GM19372 (cell line): ENCODE measurements at regions not wholly inside any gene's neighbourhood (a gene's known extent, or its start where the extent isn't known, plus 50 kb on each side); places are given as distances from the start of the nearest gene placed in this dataset.
A peak's percentile ranks its signal among the peaks of the same experiment; 100 is the strongest.
"Not testable (repeated sequence)": the region's sequence is repeated elsewhere in the genome, so short reads cannot be mapped to it uniquely, and the experiment has no call there.

Experiments used
- ATAC-seq: cut with Tn5 transposase; IDR thresholded peaks from one replicate; pipeline ENCODE4 v1.9.1; 2021; ENCODE audit warnings: mild to moderate bottlenecking, low read depth, moderate library complexity; ENCODE audit not compliant: unreplicated experiment

DNA sequence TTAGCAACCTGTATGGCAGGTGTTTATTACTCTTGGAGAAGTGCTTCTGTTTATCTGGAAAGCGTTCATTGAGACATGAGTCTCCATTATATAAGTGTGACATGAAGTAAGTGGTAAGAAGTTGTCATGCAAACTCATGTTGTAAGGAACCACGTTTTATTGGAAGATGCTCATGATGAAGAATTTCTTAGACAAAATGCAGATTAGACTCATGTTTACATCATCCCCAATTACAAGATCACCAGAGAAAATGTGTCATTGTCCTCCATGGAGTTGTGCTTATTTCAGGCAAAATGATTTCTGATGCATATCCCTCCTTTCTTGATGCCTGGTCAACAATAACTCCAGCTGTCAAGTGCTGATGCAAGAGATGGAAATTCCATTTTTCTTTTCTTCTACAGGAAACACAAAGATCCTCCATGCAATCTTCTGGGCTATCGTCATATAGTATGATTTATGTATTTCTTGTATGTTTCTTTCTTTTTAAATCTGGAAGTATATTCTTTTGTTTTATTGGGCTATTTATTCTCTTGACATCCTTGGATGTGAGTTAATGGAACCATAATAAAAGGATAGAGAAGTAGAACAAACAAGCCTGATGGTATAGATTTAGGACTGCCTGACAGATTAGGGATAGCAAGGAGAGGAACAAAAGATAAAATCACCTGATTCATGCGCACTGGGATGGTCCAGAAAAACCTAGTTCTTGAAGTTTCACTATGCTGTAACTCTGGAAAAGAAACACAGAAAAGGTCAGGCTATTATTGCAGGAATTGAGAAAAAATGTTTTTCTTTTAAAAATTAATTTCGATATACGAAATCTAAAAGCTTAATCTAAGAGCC is 50.7 kb upstream of the DIAPH3 start:
- ATAC-seq: no peak

DNA sequence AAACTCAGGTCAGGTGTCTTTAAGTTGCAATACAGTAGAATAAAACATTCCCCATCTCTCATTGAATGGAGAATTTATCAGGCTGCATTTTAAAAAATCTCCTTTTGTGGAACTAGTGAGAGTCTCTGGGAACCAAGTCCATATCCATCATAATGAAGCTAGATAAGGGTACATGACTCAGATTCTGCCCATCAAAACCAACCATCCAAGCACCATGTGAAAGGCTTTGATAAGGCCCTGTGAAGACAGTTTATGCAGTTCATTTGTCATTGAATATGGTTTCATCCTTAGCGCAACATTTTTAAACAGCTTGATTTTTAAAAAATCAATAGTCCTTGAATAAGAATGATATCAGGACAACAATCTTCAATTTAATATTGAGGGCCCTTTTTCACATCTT is 56.3 kb upstream of the DIAPH3 start:
- no peak for ATAC-seq

DNA sequence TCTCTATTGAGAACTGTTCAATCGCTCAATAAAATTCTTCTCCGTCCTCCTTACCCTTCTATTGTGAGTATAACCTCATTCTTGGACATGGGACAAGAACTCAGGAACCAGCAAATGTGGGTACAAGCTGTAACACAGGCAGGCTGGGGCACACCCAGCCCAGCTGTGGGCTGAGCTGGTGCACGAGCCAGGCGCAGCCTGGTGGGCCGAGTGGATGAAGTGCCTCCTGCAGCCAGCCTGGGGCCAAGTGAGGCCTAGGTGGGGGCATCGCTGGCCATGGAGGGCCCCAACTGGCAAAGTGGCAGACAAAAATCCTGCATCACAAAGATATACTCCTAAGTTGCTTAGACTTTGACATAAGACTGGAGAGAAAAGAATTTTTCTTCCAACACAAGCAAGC is 57.9 kb upstream of the DIAPH3 start:
- no peak for ATAC-seq

DNA sequence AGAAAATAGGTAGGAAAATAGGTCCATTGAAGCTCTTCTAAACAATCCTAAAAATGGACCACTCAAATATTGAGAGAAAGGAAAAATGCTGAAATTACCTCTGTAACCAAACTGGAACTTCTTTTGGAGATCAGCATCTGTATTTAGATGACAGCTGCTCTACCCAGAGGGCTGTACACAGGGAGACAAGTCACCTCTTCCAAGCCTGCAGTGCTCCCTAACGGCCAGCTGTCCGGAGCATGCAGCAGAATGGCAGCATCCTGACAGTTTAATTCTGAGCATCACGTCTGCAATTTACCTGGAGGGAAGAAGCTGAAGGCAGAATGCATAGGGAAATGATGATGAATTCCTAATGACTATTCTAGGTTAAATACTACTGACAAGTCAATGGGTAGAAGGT is 62.8 kb upstream of the DIAPH3 start:
- ATAC-seq: no peak

DNA sequence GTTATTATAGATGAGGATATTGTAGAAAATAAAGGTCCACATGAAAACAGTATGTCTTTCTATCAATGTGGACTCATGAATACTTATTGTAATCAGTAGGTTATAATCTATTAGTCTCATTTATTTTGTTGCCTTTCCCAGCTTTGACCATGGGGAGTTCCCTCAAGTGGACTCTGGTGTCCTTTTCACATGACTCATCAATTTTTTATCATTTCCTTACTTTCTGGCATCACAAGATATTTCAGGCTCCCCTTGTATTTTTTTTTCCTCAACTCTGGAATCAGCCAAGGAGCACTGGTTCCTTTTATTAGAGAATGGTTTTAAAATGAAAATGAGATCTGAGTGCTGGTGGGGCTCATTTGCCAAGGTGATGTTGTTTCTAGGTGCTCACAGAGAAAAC is 63.4 kb upstream of the DIAPH3 start:
- ATAC-seq: no peak

DNA sequence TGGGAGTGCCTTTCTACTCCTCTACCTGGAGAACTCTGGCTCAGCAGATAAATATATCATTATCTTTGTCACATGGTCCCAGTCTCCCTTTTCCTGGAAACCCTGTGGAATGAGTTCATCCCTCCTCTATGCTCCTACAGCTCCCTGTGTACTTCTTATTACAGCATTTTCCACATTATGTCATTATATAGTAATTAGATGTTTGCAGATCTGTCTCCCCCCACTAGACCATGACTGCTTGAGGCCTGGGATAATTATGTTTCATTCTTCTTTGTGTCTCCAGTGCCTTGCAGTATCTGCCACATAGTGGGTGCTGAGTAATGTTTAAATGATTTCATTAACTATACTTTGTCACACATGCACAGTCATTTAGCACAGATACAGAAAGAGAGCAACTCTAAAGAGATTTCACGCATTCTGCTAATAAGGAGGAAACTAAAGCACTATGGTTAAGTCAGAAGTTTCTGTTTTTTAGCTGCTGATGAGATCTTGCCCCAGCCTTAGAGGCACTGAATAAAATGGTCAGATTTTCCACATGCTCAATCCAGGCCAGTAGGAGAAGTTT is 66.1 kb upstream of the DIAPH3 start:
- no peak for ATAC-seq

DNA sequence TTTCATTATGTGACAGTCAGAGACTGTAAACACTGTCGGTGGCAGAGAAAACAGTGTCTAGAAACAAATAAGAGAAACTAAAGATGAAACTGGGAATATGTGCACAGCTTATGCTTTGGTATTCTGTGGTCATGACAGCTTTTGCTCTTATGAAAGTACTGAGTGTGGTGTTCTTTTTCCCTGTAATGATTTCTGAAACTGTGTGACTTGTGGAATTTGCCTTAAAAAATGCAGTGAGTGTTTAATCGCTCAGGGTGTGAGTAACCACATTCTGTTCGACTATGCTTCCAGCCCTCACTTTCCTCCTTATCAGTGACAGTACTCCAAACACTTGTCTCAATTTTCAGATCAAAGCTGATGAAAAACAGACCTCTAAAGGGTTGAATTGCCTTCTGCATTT is 66.9 kb upstream of the DIAPH3 start:
- ATAC-seq: no peak

DNA sequence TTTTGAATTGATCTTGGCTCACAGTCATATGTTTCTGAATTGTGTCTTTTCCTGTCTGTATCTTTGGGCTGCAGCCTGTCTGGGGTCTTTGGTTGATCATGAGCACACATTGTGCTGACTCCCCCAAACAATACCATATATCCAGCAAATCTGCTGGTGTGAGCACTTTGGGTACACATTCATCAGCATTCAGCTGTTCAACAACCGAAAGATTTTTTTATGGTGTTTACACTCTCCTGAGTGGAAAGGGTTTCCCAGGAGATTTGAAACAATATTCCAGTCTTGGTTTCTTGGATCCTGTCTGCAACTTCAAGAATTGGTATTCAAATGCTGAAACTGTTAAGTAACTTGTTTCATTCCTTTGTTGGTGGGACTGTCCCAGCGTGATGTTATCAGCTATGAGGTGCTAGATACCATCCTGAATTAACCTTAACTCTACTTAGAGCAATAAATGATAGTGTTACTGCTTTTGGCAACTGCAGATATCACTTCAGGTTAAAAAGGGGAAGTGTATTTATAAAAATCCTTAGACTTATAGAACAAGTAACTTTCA is 78.4 kb upstream of the DIAPH3 start:
- ATAC-seq: no peak

DNA sequence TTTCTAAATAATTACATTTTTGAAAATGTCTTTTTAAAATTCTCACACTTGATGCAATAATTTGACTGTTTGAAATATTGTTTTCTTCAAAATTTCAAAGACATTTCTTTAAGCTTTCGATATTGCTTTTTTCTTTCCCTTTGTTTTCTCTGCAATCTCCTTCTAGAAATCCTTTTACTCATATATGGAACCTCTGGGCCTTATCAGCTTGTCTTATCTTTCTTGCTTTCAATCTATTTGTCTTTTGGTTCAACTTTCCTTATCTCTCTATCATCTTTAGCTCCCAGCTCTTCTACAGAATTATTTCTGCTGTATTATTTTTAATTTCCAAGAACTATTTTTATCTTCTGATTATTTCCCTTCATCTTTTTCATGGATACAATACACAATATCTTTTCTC is 80.7 kb upstream of the DIAPH3 start:
- ATAC-seq: no peak

DNA sequence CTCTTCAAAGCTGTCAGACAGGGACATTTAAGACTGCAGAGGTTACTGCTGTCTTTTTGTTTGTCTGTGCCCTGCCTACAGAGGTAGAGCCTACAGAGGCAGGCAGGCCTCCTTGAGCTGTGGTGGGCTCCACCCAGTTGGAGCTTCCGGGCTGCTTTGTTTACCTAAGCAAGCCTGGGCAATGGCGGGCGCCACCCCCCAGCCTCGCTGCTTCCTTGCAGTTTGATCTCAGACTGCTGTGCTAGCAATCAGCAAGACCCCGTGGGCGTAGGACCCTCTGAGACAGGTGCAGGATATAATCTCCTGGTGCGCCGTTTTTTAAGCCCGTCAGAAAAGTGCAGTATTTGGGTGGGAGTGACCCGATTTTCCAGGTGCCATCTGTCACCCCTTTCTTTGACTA is 87.7 kb upstream of the DIAPH3 start:
- ATAC-seq: not testable (repeated sequence)

DNA sequence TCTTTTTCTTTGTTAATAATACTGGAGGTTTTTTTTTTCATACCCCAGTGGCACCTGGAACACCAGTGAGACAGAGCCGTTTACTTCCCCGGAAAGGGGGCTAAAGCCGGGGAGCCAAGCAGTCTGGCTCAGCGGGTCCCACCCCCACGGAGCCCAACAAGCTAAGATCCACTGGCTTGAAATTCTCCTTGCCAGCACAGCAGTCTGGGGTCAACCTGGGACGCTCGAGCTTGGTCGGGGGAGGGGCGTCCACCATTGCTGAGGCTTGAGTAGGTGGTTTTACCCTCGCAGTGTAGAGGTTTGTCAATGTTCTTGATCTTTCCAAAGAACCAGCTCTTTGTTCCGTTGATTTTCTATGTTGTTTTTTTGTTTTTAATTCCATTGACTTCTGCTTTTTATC is 94.6 kb upstream of the DIAPH3 start:
- ATAC-seq: no peak

DNA sequence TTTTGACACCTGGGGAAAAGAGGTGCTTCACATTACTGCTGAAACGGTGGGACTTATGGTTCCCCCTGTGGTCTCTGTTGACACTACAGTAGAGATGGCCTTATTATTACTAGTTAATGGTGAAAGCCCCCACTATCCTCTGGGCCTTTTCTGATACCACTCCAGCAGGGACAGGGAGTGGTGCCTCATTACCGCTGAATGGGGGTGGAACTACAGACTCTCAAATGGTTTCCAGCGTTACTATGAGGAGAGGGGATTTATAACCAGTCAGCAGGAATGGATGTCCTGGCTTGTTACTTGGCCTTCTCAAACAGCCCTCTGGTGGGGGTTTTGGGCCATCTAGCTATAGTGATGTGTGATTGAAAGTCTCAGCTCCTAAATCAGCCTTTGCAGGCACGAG is 96.7 kb upstream of the DIAPH3 start:
- no peak for ATAC-seq

DNA sequence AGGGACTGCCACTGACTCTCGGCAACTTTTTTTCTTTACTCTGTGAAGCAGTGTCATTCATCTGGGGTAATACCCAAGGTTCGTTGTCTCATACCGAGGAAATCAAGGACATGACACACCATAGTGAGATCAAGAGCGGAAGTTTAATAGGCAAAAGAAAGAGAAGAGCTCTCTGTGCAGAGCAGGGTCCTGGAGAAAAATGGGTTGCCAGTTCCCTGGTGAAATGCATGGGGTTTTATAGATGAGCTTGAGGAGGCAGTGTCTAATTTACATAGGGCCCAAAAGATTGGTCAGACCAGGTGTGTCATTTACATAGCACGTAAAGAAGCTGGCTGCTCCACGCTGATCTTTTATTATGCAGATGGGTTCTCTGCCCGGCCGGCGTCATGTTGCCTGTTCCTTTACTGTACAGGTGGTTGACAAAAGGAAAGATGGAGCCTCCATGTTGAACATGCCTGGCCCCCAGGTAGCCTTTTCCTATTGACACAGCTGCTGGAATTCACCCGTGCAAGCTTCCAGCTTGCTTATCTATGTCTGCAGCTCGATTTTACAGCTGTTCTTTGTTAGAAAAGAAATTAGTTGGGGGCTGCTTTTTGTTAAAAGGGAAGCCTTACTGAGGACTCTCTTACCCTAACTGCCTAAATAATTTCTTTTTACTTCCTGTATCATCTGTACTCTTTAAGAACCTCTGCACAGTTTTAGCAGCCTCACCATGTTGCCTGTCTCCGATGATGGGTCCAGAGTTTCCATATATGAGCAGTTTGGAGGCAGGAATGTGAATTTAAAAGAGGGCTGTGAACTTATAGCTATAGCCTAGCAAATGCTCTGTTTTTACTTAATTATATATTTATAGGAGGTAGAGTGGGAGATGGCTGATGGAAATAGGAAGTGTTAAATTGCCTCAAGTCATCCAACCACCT is 98.0 kb upstream of the DIAPH3 start:
- ATAC-seq: no peak

DNA sequence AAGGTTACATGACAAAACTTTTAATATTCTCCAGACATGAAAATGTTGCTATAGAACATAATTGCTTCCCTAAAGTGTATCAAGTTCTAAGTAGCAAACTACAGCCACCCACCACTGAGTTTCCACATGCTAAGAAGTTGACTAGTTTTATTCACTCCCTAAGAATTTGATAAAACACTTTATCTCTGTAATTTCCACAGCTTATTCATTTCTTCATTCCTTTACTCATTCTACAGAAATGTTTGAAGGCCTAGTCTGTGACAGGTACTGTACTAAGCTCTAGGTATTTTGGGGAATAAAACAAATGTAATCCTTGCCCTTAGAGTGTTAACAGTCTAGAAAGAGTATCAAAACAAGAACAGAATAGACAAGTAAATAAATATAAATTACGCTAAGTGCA is 101.8 kb upstream of the DIAPH3 start:
- ATAC-seq: no peak

DNA sequence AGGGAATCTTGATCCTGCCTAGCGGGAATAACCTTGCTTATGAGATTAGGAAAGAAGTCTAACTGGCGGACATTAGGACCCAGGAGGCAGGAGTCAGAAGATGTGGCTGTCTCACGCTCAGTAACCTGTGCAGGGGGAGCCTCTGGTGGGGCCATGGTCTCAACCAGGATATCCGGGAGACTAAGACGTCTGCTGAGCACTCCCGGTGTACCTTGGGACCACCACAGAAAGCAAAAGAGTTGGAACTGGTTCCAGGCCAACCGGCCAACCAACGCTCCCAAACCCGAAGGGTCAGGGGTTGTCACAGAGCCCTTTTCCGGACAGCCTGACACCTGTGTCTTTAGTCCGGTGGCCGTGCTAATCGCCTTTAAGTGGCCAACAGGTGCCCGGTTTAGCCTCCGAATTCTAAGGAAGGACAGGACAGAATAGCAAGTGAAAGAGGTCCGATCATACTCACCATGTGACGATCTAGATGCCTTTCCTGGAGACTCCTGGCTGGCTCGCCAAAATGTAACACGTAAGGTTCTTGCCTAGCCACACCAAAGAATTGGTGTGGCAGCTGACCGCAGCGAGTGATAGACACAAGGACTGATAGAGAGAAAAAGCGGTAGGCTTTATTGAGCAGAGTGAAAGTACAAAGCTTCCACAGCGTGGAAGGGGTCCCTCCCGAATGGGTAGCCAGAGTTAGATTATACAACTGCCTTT is 103.9 kb upstream of the DIAPH3 start:
- peak; percentile 72 for ATAC-seq

DNA sequence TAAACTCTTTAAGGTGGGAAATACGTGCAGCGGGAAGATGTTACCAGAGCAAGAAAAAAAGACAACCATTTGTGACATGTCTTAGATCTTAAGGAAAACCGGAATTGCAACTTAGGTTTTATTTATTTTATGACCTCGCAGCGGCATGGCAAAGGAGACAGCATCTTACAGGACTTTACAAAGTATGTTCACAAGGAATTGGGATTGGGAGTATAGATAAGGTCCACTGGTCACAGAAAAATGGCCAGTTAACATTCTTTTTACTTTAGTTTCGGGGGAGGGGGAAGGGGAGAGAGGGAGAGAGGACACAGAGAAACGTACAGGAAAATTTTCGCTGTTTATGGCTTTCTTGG is 104.5 kb upstream of the DIAPH3 start:
- no peak for ATAC-seq

DNA sequence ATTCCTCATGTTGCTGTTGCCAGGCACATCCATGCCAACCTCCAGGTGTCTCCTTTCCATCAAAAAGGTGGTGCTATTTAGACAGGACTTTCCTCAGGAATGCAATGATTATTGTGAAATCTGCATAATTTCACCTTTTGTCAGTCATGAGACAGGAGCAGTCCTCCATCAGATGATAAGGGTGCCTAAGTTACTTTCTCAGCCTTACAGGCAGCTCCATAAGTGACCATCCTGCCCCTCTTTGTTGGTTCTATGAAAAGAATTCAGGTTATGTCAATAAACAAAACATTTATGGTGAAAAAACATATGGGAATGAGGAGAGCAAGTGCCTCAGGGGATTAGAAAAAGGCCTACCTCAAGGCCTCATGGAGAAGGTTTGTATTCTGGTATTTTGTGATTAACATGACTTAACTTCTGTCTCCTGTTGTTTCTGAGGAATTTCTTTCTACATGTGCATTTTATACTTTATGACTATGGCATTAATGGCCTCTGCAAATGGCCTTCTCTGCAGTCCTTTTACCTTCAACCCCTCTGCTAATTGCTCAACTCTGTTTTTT is 110.3 kb upstream of the DIAPH3 start:
- no peak for ATAC-seq

DNA sequence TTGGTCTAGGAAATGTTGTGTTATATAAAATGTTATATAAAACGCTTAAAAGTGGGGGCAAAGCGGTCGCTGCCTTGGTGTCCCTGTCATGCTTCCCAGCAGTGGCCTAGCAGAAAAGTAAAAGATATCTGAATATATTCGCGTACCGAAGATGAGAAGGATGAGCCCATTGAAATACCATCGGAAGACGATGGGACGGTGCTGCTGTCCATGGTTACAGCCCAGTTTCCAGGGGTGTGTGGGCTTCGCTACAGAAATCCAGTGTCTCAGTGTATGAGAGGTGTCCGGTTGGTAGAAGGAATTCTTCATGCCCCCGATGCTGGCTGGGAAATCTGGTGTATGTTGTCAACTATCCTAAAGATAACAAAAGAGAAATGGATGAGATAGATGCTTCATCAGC is 110.9 kb upstream of the DIAPH3 start:
- no peak for ATAC-seq

DNA sequence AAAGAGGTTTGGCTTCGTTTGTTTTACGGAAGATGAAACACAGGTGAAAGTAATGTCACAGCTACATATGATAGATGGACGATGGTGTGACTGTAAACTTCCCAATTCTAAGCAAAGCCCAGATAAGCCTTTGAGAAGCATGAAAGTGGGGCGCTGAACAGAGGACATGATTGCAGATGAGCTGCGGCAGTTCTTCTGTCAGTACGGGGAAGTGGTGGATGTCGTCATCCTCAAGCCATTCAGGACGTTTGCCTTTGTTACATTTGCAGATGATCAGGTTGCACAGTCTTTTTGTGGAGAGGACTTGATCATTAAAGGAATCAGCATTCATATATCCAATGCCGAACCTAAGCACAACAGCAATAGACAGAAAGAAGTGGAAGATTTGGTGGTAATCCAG is 111.5 kb upstream of the DIAPH3 start:
- no peak for ATAC-seq

DNA sequence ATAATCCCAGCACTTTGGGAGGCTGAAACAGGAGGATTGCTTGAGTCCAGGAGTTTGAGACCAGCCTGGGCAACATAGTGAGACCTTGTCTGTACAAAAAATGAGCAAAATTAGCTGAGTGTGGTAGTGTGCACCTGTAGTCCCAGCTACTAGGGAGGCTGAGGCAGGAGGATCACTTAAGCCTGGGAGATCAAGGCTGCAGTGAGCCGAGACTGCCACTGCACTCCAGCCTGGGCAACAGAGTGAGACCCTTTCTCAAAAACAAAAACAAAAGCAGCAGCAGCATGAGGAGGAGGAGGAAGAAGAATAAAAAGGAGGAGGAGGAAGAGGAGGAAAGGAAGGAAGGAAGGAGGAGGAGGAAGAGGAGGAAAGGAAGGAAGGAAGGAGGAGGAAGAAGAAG is 116.5 kb upstream of the TDRD3 start:
- not testable (repeated sequence) for ATAC-seq
